HEK293 (cell line): ENCODE measurements at regions not wholly inside any gene's neighbourhood (a gene's known extent, or its start where the extent isn't known, plus 50 kb on each side); places are given as distances from the start of the nearest gene placed in this dataset.

Source experiments
- CTCF ChIA-PET: fragments of 350-600 bp; formaldehyde crosslinking; extraction: SDS; loops from one replicate; lab custom pipeline; 2021; ENCODE audit warnings: antibody characterized with exemption; lab: Yijun Ruan, JAX
- POLR2A ChIA-PET: fragments of 300-600 bp; formaldehyde crosslinking; extraction: SDS; loops from one replicate; lab custom pipeline; 2020; ENCODE audit warnings: antibody characterized with exemption, inconsistent platforms; lab: Yijun Ruan, JAX
- H3K27ac ChIP-seq: fragments of 200-500 bp; sonication (Bioruptor generic); 2 replicates; pipeline ENCODE4 v1.5.1; 2014; ENCODE audit warnings: low read depth, low read length, control low read depth, inconsistent platforms; ENCODE audit errors: extremely low read depth
- H3K36me3 ChIP-seq, 2 experiments: fragments of 200-500 bp in 1 of 2; sonication (Bioruptor generic) in 1 of 2; 1 replicate in 1 of 2; 2 replicates in 1 of 2; pipeline ENCODE4 v1.5.1; 2014 to 2017; ENCODE audit warnings: inconsistent platforms in 2 of 2, low read length in 2 of 2; ENCODE audit not compliant: control insufficient read depth in 2 of 2, insufficient read depth in 1 of 2
- H3K4me1 ChIP-seq: fragments of 200-500 bp; sonication (Bioruptor generic); 2 replicates; pipeline ENCODE4 v1.5.1; 2014; ENCODE audit warnings: mild to moderate bottlenecking, low read length, inconsistent platforms; ENCODE audit not compliant: control insufficient read depth, insufficient read depth
- H3K4me3 ChIP-seq: 2 replicates; pipeline ENCODE4 v1.5.1; 2011; ENCODE audit warnings: low read depth, mild to moderate bottlenecking, control low read depth, low read length, moderate library complexity
- H3K9me3 ChIP-seq: fragments of 200-500 bp; sonication (Bioruptor generic); 2 replicates; pipeline ENCODE4 v1.5.1; 2014; ENCODE audit warnings: low read depth, low read length, inconsistent platforms; ENCODE audit not compliant: control insufficient read depth, insufficient read depth
- KLF16 ChIP-seq: fragments of 450-650 bp; formaldehyde crosslinking; IDR thresholded peaks from 2 replicates; pipeline ENCODE4 v1.5.1; 2017; ENCODE audit warnings: missing biosample characterization, missing genetic modification characterization
- KLF7 ChIP-seq: fragments of 450-650 bp; formaldehyde crosslinking; IDR thresholded peaks from 2 replicates; pipeline ENCODE4 v1.5.1; 2016; ENCODE audit warnings: missing biosample characterization, missing genetic modification characterization, borderline replicate concordance
- MZF1 ChIP-seq: fragments of 450-650 bp; formaldehyde crosslinking; IDR thresholded peaks from 2 replicates; pipeline ENCODE4 v1.5.1; 2017; ENCODE audit warnings: missing biosample characterization, missing genetic modification characterization, borderline replicate concordance
- PATZ1 ChIP-seq: fragments of 450-650 bp; formaldehyde crosslinking; IDR thresholded peaks from 2 replicates; pipeline ENCODE4 v1.5.1; 2016; ENCODE audit warnings: missing biosample characterization, missing genetic modification characterization
- PRDM2 ChIP-seq: fragments of 450-650 bp; formaldehyde crosslinking; IDR thresholded peaks from 2 replicates; pipeline ENCODE4 v1.5.1; 2016; ENCODE audit warnings: missing biosample characterization, missing genetic modification characterization, borderline replicate concordance
- RBAK ChIP-seq: fragments of 450-650 bp; formaldehyde crosslinking; IDR thresholded peaks from 2 replicates; pipeline ENCODE4 v1.5.1; 2016; ENCODE audit warnings: missing biosample characterization, missing genetic modification characterization
- ZBTB17 ChIP-seq: fragments of 450-650 bp; formaldehyde crosslinking; IDR thresholded peaks from 2 replicates; pipeline ENCODE4 v1.5.1; 2016; ENCODE audit warnings: missing biosample characterization, missing genetic modification characterization
- ZBTB7A ChIP-seq: fragments of 450-650 bp; formaldehyde crosslinking; IDR thresholded peaks from 2 replicates; pipeline ENCODE4 v1.5.1; 2016; ENCODE audit warnings: low read depth, missing biosample characterization, missing genetic modification characterization
- ZFP3 ChIP-seq: fragments of 450-650 bp; formaldehyde crosslinking; IDR thresholded peaks from 2 replicates; pipeline ENCODE4 v1.5.1; 2016; ENCODE audit warnings: low read depth, missing biosample characterization, missing genetic modification characterization
- ZNF146 ChIP-seq: fragments of 450-650 bp; formaldehyde crosslinking; IDR thresholded peaks from 2 replicates; pipeline ENCODE4 v1.5.1; 2016; ENCODE audit warnings: missing biosample characterization, missing genetic modification characterization
- ZNF248 ChIP-seq: fragments of 450-650 bp; formaldehyde crosslinking; IDR thresholded peaks from 2 replicates; pipeline ENCODE4 v1.5.1; 2017; ENCODE audit warnings: missing biosample characterization, missing genetic modification characterization
- ZNF366 ChIP-seq: fragments of 450-650 bp; formaldehyde crosslinking; conservative IDR thresholded peaks from 2 replicates; pipeline ENCODE4 v1.5.1; 2016; ENCODE audit warnings: missing biosample characterization, missing genetic modification characterization
- ZNF529 ChIP-seq: fragments of 450-650 bp; formaldehyde crosslinking; IDR thresholded peaks from 2 replicates; pipeline ENCODE4 v1.5.1; 2017; ENCODE audit warnings: missing genetic modification characterization, missing biosample characterization; ENCODE audit not compliant: insufficient replicate concordance
- ZNF596 ChIP-seq: fragments of 450-650 bp; IDR thresholded peaks from 2 replicates; pipeline ENCODE4 v1.5.0; 2018; ENCODE audit warnings: missing biosample characterization, mild to moderate bottlenecking, missing genetic modification characterization, moderate library complexity
- ZNF629 ChIP-seq: fragments of 450-650 bp; formaldehyde crosslinking; IDR thresholded peaks from 2 replicates; pipeline ENCODE4 v1.5.1; 2017; ENCODE audit warnings: missing biosample characterization, missing genetic modification characterization
- ZNF645 ChIP-seq: fragments of 450-650 bp; formaldehyde crosslinking; IDR thresholded peaks from 2 replicates; pipeline ENCODE4; 2016; ENCODE audit warnings: missing biosample characterization, missing genetic modification characterization
- ZNF747 ChIP-seq: fragments of 450-650 bp; formaldehyde crosslinking; IDR thresholded peaks from 2 replicates; pipeline ENCODE4 v1.5.1; 2016; ENCODE audit warnings: missing biosample characterization, missing genetic modification characterization
- ZNF837 ChIP-seq: fragments of 450-650 bp; formaldehyde crosslinking; IDR thresholded peaks from 2 replicates; pipeline ENCODE4 v1.5.1; 2016; ENCODE audit warnings: missing biosample characterization, missing genetic modification characterization

GRCh38 chr1:79839882-79840281 lies 833.4 kb upstream of the ADGRL4 start:
- no peaks in the 10 kb centered on the region for H3K9me3 ChIP-seq
- POLR2A ChIA-PET: no interaction called here
- no peak for TF ChIP-seq RBAK (tag by site-specific recombination)
- TF ChIP-seq ZFP3 (tag by site-specific recombination): no peak
- H3K4me1 ChIP-seq: no peaks in the 10 kb centered on the region
- no peaks in the 10 kb centered on the region for H3K36me3 ChIP-seq
- CTCF ChIA-PET: no interaction called here
- H3K4me3 ChIP-seq: no peak overlapping the region
- H3K27ac ChIP-seq: no peak overlapping the region

GRCh38 chr1:79827446-79827845 lies 820.9 kb upstream of the ADGRL4 start:
- H3K4me3 ChIP-seq: no peak overlapping the region
- TF ChIP-seq ZNF366: no peak
- TF ChIP-seq ZNF146 (tag by site-specific recombination): no peak
- no peak for TF ChIP-seq ZNF529
- no peak for TF ChIP-seq ZNF747 (tag by site-specific recombination)
- TF ChIP-seq PATZ1 (tag by site-specific recombination): no peak
- no peak for TF ChIP-seq ZBTB7A (tag by site-specific recombination)
- no peak for TF ChIP-seq ZNF248 (tag by site-specific recombination)
- TF ChIP-seq PRDM2 (tag by site-specific recombination): no peak
- no peak for TF ChIP-seq KLF16 (tag by site-specific recombination)
- TF ChIP-seq ZBTB17: no peak
- TF ChIP-seq ZNF645 (tag by site-specific recombination): no peak
- no peak for TF ChIP-seq MZF1 (tag by site-specific recombination)
- TF ChIP-seq KLF7 (tag by site-specific recombination): no peak
- TF ChIP-seq ZFP3 (tag by site-specific recombination): no peak
- TF ChIP-seq ZNF837 (tag by site-specific recombination): no peak
- TF ChIP-seq ZNF629: no peak
- no peak for TF ChIP-seq ZNF596
- TF ChIP-seq, all 188 proteins: peak for 0
- no peak overlapping the region for H3K27ac ChIP-seq
- ChIA-PET POLR2A (no interaction called here), CTCF (interaction anchor here (0.6 kb wide), 1 partner anchor 348 kb away, joined by 5 read pairs; no protein-coding TSS in a partner anchor)
- H3K36me3 ChIP-seq: no peaks in the 10 kb centered on the region
- no peaks in the 10 kb centered on the region for H3K4me1 ChIP-seq
- no peaks in the 10 kb centered on the region for H3K9me3 ChIP-seq
